Stimulated activated CD4-positive, alpha-beta T cell treated with anti-CD3 and anti-CD28 coated beads, Interleukin-2, amount 100 ng/mL, for 48 hours (primary cell): ENCODE measurements at regions not wholly inside any gene's neighbourhood (a gene's known extent, or its start where the extent isn't known, plus 50 kb on each side); places are given as distances from the start of the nearest gene placed in this dataset.

ENCODE experiments used
- DNase-seq, 2 donors: peaks; one replicate each; pipeline ENCODE4 v3.0.0-alpha.2; 2020

- DNase-seq = no peak
These were observed 280.3 kb downstream of the NPR3 start for GRCh38 chr5:32991421-32991815.

GRCh38 chr5:32996336-32996735 is 285.2 kb downstream of the NPR3 start:
- no peak for DNase-seq

GRCh38 chr5:33008751-33009418 is 297.8 kb downstream of the NPR3 start:
- DNase-seq = no peak

- no peak for DNase-seq
These were observed 299.7 kb downstream of the NPR3 start for GRCh38 chr5:33010846-33011245.

DNA sequence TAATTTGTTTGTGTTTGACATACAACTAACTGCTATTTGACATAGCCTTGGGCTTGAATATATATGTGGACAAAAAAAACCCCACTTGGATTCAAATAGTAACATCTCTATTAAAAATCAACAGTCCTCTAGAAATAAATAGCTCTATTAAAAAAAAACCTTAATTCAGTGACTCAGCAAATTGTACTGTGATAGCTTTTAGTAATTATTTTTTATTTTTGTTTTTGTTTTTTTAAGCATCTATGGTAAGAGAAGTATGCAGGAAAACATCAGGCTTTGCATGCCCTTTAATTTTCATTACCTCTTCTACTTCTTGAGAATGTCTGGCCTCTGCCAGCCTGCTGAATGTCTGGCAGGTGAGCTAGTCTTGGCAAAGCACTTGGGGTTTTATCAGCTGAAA is 300.7 kb downstream of the NPR3 start:
- DNase-seq = no peak

DNA sequence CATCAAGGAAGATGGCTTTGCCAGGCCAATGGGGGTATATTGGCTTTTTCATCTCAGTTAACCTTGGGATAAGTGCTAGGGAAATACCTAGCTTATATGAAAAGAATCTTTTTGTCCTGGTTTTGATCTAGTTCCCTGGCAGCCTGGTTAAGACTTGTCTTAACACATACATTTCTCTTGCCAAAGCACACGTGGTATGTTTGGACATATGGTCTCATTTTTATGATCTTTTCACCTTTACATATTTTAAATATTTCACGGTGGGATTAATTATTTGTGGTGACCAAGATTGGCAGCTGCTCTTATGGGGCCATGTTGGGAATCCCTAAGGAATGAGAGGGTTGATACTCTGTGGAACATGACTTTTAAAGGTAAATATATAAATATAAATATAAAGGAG is 312.5 kb downstream of the NPR3 start:
- no peak for DNase-seq

- DNase-seq = no peak
These were observed 321.4 kb downstream of the NPR3 start for GRCh38 chr5:33032271-33033070.

DNA sequence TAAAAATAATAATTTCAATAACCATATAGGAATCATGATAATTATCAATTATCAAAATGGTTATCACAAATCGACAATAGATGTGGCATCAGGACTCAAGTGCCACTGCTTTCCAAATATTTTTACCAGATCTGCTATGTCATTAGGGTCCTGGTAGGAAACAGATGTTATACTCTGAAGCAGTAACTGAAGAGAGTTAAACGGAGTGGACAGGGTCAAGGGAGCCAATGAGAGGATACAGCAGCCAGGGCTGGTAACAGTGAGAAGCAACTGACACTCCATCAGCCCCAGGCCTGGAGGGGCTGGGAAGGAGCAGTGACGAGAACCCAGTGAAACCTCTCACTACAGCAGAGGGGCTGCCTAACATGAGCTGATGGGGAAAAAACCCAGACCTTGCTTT is 322.4 kb downstream of the NPR3 start:
- DNase-seq = no peak

DNA sequence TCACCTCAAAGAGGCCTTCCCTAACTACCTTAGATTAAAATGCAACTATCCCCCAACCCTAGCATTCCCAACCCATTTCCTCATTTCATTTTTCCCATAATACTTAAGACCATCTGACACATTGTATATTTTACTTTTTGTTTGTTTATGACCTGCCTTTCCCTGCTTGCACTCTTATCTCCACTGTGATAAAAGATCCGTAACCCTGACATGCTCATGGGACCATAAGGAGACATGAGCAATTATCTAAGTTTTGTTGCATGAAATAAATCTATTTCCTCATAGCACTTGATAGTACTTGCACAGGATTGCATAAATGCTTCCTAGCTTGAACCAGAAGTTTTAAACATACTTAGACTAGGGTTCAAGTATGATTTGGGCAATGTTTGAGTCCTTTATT is 323.7 kb downstream of the NPR3 start:
- no peak for DNase-seq

- DNase-seq = no peak
These were observed 324.9 kb downstream of the NPR3 start for GRCh38 chr5:33035851-33036527.

DNA sequence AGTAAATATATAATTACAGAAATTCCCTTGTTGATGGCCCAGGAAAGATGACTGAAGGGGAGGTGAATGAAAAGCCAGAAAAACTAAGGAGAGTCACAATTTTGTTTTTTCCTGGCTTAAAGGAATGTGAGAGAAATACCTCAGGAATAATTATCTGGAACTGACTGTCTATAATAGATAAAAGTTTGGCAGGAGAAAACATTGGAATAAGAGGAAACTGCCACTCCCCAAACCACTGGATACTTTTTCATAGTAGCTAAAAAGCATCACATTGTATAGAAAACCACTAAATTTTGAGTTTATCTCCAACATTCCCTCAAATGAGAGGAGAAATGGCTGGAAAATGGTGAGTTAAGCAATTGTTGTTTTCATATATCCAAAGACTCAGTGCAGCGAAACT is 326.0 kb downstream of the NPR3 start:
- no peak for DNase-seq

DNA sequence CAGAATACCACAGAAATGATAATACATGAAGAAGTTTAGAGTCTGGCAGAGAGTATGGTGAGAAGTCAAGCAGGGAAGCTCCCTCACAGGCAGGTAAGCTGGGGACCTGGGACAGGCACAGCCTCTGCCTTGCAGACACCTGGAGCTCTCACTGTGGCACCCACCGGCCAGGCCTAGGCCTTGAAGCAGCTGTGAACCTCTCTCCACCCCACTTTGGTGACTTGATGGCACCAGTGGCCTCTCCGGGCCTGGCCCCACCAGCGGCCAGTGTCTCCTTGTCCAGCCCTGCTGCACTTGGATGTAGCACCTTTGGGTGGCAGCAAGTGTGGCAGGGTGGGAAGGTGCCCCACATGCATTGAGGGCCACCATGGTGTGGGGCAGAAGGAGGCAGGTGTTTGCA is 330.5 kb downstream of the NPR3 start:
- no peak for DNase-seq

GRCh38 chr5:33043343-33043997 is 332.3 kb downstream of the NPR3 start:
- no peak for DNase-seq

- DNase-seq = no peak
These were observed 335.0 kb downstream of the NPR3 start for GRCh38 chr5:33046091-33046490.

DNA sequence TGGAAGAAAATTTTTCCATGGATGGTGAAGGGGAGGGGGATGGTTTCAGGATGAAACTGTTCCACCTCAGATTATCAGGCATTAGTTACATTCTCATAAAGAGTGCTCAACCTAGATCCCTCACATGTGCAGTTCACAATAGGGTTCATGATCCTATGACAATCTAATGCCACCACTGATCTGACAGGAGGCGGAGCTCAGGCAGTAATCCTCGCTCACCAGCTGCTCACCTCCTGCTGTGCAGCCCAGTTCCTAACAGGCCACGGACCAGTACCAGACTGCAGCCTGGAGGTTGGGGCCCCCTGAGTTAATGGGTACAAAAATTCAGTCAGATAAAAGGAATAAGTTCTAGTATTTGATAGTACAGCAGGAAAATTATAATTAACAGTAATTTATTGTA is 337.2 kb downstream of the NPR3 start:
- no peak for DNase-seq

DNA sequence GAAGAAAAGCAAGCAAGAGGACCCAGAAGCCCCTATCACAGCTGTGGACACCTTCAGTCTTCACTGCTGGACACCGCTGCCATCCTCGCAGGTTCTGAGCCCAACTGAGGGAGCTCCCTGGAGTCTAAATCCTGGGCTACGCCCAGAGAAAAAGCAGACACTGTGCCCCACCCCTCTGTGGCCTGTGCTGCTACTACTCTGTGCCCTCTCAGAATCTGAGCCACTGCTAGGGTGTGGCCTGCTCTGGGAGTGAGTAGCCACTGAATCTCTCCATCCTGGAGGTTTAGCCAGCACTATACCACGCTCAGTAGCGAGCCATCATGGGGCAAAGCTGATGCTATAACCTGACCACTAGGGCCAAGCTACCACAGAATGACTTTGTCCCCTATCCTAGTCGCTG is 338.2 kb downstream of the NPR3 start:
- no peak for DNase-seq

- DNase-seq = no peak
These were observed 338.7 kb downstream of the NPR3 start for GRCh38 chr5:33049842-33050241.

GRCh38 chr5:33059081-33059480 is 348.0 kb downstream of the NPR3 start:
- no peak for DNase-seq

- no peak for DNase-seq
These were observed 354.0 kb downstream of the NPR3 start for GRCh38 chr5:33065131-33065530.

DNA sequence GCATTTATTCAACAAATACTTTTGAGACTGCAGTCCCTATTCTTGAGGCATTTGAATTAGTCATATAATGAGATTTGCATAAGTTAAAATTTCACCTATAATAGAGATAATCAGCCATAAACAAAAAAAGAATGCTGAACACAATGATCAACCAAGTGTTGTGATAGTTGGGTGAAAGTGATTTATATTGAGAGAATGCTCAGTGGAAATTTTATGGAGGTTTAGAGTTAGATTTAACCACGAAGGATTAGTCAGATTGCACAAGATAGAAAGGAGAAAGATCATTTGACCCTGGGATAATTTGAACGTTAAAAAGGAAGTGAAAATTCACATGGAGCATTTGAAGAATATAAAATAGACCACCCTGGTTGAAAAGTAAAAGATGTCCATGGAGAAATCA is 356.2 kb downstream of the NPR3 start:
- no peak for DNase-seq

- DNase-seq = no peak
These were observed 357.7 kb downstream of the NPR3 start for GRCh38 chr5:33068786-33069185.

DNA sequence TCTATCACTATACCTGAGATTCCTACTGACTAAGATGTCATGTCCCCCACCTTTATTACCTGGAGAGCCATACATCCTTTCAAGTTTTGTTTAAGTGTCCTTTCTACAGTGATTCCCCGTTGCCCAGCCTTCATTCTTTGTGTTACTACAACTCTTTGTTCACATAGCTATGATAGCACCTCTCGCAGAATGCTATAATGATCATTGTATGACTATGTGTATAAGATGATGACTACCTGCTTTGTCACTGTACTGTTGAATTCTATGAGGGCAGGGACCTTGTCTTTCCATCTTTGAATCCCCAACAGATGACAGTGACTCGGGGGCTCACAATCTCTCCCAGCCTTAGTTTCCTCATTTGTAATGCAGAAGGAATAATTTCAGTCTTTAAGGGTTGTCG is 361.2 kb downstream of the NPR3 start:
- DNase-seq = no peak

DNA sequence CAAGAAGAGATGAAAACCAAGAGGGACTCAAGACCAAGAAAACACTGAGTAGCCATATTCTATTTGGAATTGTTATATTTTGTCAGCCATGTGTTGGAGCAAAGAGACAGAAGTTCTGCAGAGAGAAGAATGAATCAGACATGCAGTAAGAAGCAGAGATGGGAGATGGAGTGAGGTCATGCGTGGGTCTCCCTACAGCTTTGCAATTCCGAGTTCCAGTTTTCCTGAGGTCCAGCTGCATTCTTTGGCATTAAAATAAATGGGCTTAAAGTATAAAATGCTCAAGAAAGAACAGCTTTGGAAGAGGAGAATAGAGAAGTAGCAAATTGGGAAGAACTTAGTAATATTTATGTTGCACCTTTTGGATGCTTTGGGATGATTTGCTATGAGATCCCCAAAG is 361.6 kb downstream of the NPR3 start:
- DNase-seq = no peak

DNA sequence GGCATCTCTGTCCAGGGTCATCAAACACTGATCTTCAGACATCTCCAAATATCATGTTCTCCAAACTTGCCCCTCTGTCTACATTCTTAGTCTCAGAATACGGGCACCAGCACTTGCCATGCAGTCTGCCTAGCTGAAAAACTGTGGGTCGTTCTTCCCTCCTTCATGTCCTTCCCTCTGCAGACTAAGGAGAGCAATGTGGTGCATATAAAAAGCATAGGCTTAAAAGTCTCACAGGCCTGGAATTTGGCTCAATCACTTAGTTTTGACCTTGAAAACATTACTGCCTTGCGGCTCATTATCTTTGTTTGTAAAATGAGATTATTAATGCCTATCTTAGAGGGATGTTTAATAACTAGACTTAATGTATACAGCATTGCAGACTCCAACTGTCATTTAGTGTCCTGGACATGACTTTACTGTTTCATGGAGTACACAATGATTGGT is 362.8 kb downstream of the NPR3 start:
- no peak for DNase-seq
